RWPE2 (cell line): ENCODE measurements at regions not wholly inside any gene's neighbourhood (a gene's known extent, or its start where the extent isn't known, plus 50 kb on each side); places are given as distances from the start of the nearest gene placed in this dataset.

Source experiments
- ATAC-seq: fragments of 200-7000 bp; cut with Tn5 transposase; 3 replicates; pipeline ENCODE4 v1.9.1; 2021; ENCODE audit warnings: low read depth
- DNase-seq: peaks from one replicate; pipeline ENCODE4 v3.0.0-alpha.2; 2020; ENCODE audit warnings: low spot score
- H3K27ac ChIP-seq: fragments of 450-650 bp; 2 replicates; pipeline ENCODE4 v1.5.1; 2017; ENCODE audit warnings: mild to moderate bottlenecking; ENCODE audit not compliant: poor library complexity, severe bottlenecking
- H3K27me3 ChIP-seq: fragments of 250-450 bp; sonication (Bioruptor Pico); 2 replicates; pipeline ENCODE4 v1.5.1; 2021; ENCODE audit warnings: mild to moderate bottlenecking, moderate library complexity; ENCODE audit not compliant: insufficient read depth, poor library complexity, severe bottlenecking
- H3K36me3 ChIP-seq: fragments of 250-450 bp; sonication (Bioruptor Pico); 2 replicates; pipeline ENCODE4 v1.5.1; 2020; ENCODE audit warnings: low read depth, mild to moderate bottlenecking, moderate library complexity
- H3K4me1 ChIP-seq: fragments of 250-450 bp; sonication (Bioruptor Pico); 2 replicates; pipeline ENCODE4 v1.5.1; 2021; ENCODE audit warnings: mild to moderate bottlenecking, moderate library complexity; ENCODE audit not compliant: insufficient read depth, poor library complexity, severe bottlenecking
- H3K4me3 ChIP-seq: fragments of 250-450 bp; sonication (Bioruptor Pico); 2 replicates; pipeline ENCODE4 v1.5.1; 2021; ENCODE audit warnings: mild to moderate bottlenecking, moderate library complexity; ENCODE audit not compliant: severe bottlenecking
- H3K9me3 ChIP-seq: fragments of 250-450 bp; sonication (Bioruptor Pico); 2 replicates; pipeline ENCODE4 v1.5.1; 2021; ENCODE audit warnings: mild to moderate bottlenecking, moderate library complexity; ENCODE audit not compliant: severe bottlenecking
- CTCF ChIP-seq: fragments of 450-650 bp; IDR thresholded peaks from one replicate; pipeline ENCODE4 v1.5.1; 2017; ENCODE audit warnings: mild to moderate bottlenecking, moderate library complexity; ENCODE audit not compliant: poor library complexity, severe bottlenecking

- DNase-seq: no peak
- Histone ChIP-seq H3K27ac (no peak overlapping the region), H3K4me3 (no peak overlapping the region), H3K4me1 (peaks cover 3% of the 10 kb centered on the region), H3K27me3 (no peaks in the 10 kb centered on the region), H3K36me3 (no peaks in the 10 kb centered on the region), H3K9me3 (peaks cover 4% of the 10 kb centered on the region)
- no peak for TF ChIP-seq CTCF
- no peak for ATAC-seq
These were observed 1681.9 kb downstream of the TP53TG3F start for GRCh38 chr16:35141303-35141702.

GRCh38 chr16:35142147-35142808 lies 1682.9 kb downstream of the TP53TG3F start:
- no peaks in the 10 kb centered on the region for H3K27me3 ChIP-seq
- no peaks in the 10 kb centered on the region for H3K4me1 ChIP-seq
- DNase-seq: no peak
- TF ChIP-seq CTCF: no peak
- no peak overlapping the region for H3K27ac ChIP-seq
- ATAC-seq: no peak
- H3K9me3 ChIP-seq: peaks cover 6% of the 10 kb centered on the region
- H3K36me3 ChIP-seq: no peaks in the 10 kb centered on the region
- H3K4me3 ChIP-seq: no peak overlapping the region

- H3K9me3 ChIP-seq: peaks cover 7% of the 10 kb centered on the region
- H3K27me3 ChIP-seq: no peaks in the 10 kb centered on the region
- no peaks in the 10 kb centered on the region for H3K4me1 ChIP-seq
- no peak for TF ChIP-seq CTCF
- H3K36me3 ChIP-seq: no peaks in the 10 kb centered on the region
- no peak for ATAC-seq
- no peak overlapping the region for H3K4me3 ChIP-seq
- no peak overlapping the region for H3K27ac ChIP-seq
- no peak for DNase-seq
These were observed 1683.4 kb downstream of the TP53TG3F start for GRCh38 chr16:35142809-35143192.

GRCh38 chr16:35144212-35144932 lies 1685.0 kb downstream of the TP53TG3F start:
- ATAC-seq: no peak
- no peaks in the 10 kb centered on the region for H3K4me1 ChIP-seq
- H3K4me3 ChIP-seq: no peak overlapping the region
- no peak for TF ChIP-seq CTCF
- H3K27me3 ChIP-seq: no peaks in the 10 kb centered on the region
- DNase-seq: no peak
- no peaks in the 10 kb centered on the region for H3K36me3 ChIP-seq
- no peak overlapping the region for H3K27ac ChIP-seq
- peaks cover 7% of the 10 kb centered on the region for H3K9me3 ChIP-seq
